GM15510 (cell line): ENCODE measurements at regions not wholly inside any gene's neighbourhood (a gene's known extent, or its start where the extent isn't known, plus 50 kb on each side); places are given as distances from the start of the nearest gene placed in this dataset.

ENCODE experiments used
- POLR2A ChIP-seq: IDR thresholded peaks from 3 replicates; pipeline ENCODE4 v1.6.1; 2011; ENCODE audit warnings: borderline replicate concordance; ENCODE audit not compliant: insufficient read length; ENCODE audit errors: extremely low read depth

GRCh38 chr16:29308644-29309546 lies 97.6 kb downstream of the NPIPB11 start:
- no peak for TF ChIP-seq POLR2A

GRCh38 chr16:29307598-29308507 lies 98.7 kb downstream of the NPIPB11 start:
- no peak for TF ChIP-seq POLR2A

GRCh38 chr16:29306943-29307597 lies 99.4 kb downstream of the NPIPB11 start:
- no peak for TF ChIP-seq POLR2A

GRCh38 chr16:29306201-29306600 lies 100.3 kb downstream of the NPIPB11 start:
- TF ChIP-seq POLR2A: no peak

GRCh38 chr16:29304251-29304650 lies 102.3 kb downstream of the NPIPB11 start:
- no peak for TF ChIP-seq POLR2A

- no peak for TF ChIP-seq POLR2A
Measured at GRCh38 chr16:29303520-29303919, 103.0 kb downstream of the NPIPB11 start.

- TF ChIP-seq POLR2A: no peak
Measured at GRCh38 chr16:29302976-29303375, 103.5 kb downstream of the NPIPB11 start.

GRCh38 chr16:29290631-29291247 lies 115.8 kb downstream of the NPIPB11 start:
- no peak for TF ChIP-seq POLR2A

- TF ChIP-seq POLR2A: no peak
Measured at GRCh38 chr16:29256501-29256981, 150.0 kb downstream of the NPIPB11 start.

GRCh38 chr16:29254676-29255495 lies 151.6 kb downstream of the NPIPB11 start:
- TF ChIP-seq POLR2A: no peak

GRCh38 chr16:29237971-29238370 lies 168.5 kb downstream of the NPIPB11 start:
- no peak for TF ChIP-seq POLR2A

- TF ChIP-seq POLR2A: no peak
Measured at GRCh38 chr16:29232811-29233704, 173.5 kb downstream of the NPIPB11 start.
